Bronchial epithelial cell (primary cell): ENCODE measurements at regions not wholly inside any gene's neighbourhood (a gene's known extent, or its start where the extent isn't known, plus 50 kb on each side); places are given as distances from the start of the nearest gene placed in this dataset.

Source experiments
- DNase-seq: peaks from one replicate; pipeline ENCODE4 v3.0.0-alpha.2; 2010; ENCODE audit warnings: low read depth
- FAIRE-seq: peaks from 2 replicates; lab custom pipeline; 2011; peaks lifted over from hg19 to GRCh38; lab: Jason Lieb, UNC
- H3K27me3 ChIP-seq: 2 replicates; pipeline ENCODE4 v1.5.1; 2011; ENCODE audit warnings: low read length; ENCODE audit not compliant: control insufficient read depth, insufficient read depth
- H3K36me3 ChIP-seq: 2 replicates; pipeline ENCODE4 v1.5.1; 2011; ENCODE audit warnings: low read length; ENCODE audit not compliant: control insufficient read depth, insufficient read depth
- H3K4me3 ChIP-seq: 2 replicates; pipeline ENCODE4 v1.5.1; 2011; ENCODE audit warnings: mild to moderate bottlenecking, low read depth, low read length, control low read depth
- TF ChIP-seq, protein P1 (sequence below): IDR thresholded peaks from 2 replicates; pipeline ENCODE4 v1.5.1; 2011; ENCODE audit warnings: mild to moderate bottlenecking, moderate library complexity, low read length, control low read depth, inconsistent platforms; ENCODE audit not compliant: insufficient read depth, severe bottlenecking

DNA sequence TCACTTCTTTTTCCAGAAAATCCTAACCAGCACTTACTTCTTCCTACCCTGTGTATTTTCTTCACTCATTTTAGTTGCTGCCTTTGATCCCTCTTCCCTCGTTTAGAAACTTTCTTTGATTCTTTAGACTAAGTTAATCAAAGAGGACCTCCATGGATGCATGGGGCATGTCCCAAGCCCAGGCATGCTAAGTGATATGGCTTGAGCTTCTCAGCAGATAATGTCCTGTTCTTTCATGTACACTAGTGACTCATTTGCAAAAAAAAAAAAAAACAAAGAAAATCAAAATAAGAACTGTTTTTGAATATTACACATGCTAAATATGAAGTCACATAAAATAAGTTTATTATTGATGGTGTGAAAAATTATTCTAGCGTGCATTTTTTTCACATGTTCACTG lies 800.9 kb downstream of the SATB2 start:
- Histone ChIP-seq H3K36me3 (no peaks in the 10 kb centered on the region), H3K27me3 (no peaks in the 10 kb centered on the region), H3K4me3 (no peak overlapping the region)
- TF ChIP-seq, protein P1, sequence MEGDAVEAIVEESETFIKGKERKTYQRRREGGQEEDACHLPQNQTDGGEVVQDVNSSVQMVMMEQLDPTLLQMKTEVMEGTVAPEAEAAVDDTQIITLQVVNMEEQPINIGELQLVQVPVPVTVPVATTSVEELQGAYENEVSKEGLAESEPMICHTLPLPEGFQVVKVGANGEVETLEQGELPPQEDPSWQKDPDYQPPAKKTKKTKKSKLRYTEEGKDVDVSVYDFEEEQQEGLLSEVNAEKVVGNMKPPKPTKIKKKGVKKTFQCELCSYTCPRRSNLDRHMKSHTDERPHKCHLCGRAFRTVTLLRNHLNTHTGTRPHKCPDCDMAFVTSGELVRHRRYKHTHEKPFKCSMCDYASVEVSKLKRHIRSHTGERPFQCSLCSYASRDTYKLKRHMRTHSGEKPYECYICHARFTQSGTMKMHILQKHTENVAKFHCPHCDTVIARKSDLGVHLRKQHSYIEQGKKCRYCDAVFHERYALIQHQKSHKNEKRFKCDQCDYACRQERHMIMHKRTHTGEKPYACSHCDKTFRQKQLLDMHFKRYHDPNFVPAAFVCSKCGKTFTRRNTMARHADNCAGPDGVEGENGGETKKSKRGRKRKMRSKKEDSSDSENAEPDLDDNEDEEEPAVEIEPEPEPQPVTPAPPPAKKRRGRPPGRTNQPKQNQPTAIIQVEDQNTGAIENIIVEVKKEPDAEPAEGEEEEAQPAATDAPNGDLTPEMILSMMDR, result no peak
- DNase-seq (peak; percentile 21), FAIRE-seq (no peak)

DNA sequence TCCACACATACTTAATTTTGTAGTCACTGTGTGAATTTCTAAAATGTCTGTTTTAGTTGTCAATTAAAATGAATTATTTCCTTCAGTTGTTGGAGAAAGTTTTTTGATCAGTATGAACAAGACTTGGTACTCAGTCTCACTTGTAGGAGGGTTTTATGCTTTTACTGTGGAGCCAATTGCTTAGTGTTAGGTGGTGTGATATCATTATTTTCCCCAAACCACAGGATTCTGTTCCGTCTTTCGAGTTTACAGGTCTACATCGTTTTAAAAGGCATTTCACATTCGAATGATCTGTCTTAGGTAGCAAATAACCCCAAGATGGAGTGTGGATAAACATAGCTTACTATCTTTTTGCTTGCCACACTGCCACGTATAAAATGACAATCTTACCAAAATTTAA lies 803.1 kb downstream of the SATB2 start:
- TF ChIP-seq, protein P1, result no peak
- FAIRE-seq (no peak), DNase-seq (no peak)
- Histone ChIP-seq H3K27me3 (no peaks in the 10 kb centered on the region), H3K4me3 (no peak overlapping the region), H3K36me3 (no peaks in the 10 kb centered on the region)

DNA sequence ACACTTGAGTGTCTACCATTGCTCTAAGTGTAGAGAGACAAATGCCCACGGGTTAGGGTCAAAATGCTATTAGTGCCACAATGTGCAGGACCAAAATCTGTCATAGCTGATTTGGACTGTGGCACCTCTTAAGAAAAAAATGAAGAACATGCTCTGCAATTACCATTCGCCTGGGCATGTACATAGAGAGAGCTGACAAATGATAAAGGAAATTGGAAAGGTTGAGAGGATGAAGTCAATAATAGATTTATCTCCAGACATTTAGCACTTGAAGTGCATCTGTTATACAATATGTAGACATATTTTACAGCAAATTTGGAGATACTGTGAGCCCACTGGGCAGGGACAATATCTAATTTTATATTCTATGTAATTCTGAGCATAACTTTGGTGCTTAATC lies 804.4 kb downstream of the SATB2 start:
- H3K36me3 ChIP-seq, result no peaks in the 10 kb centered on the region
- DNase-seq (no peak), FAIRE-seq (no peak)
- no peak overlapping the region for H3K4me3 ChIP-seq
- TF ChIP-seq, protein P1, result no peak
- no peaks in the 10 kb centered on the region for H3K27me3 ChIP-seq

DNA sequence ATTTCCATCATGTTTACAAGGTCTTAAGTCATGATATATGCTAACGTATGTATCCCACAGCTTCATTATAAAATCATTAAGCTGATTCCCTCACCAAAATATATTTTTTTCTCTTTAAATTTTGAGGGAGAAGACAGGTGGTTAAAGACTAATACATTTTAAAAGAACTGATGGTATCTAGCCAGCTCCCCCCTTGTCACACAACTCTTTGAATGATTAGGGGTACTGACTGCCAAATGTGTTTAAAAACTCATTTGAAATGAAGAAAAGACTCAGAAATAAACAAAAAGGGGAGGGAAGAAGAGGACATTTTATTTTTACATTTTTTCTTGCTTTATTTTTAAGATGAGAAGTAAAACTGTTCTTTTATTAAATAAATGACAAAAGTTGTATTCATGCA lies 805.3 kb downstream of the SATB2 start:
- Histone ChIP-seq H3K4me3 (no peak overlapping the region), H3K27me3 (no peaks in the 10 kb centered on the region), H3K36me3 (no peaks in the 10 kb centered on the region)
- DNase-seq (no peak), FAIRE-seq (no peak)
- TF ChIP-seq, protein P1, result no peak

DNA sequence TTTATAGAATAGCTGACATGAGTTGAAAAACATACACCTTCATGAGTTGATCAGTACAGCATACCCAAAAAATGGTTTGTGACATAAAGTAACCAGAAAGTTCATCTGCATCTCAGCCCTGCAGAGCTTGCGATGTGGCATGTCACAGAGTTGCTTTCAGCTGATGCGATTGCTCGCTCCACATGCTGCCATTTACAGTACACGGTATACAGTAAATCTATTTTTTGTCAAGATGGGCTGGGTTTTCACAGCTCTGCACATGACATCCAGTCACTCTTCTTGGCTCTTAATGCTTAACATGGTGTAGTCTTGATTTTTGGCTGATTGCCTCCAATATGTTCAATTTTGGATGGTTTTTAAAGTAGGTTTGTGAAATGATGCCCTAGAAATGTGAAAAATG lies 811.9 kb downstream of the SATB2 start:
- TF ChIP-seq, protein P1, result no peak
- H3K27me3 ChIP-seq, result no peaks in the 10 kb centered on the region
- FAIRE-seq, result no peak
- no peaks in the 10 kb centered on the region for H3K36me3 ChIP-seq
- DNase-seq, result no peak
- no peak overlapping the region for H3K4me3 ChIP-seq

- FAIRE-seq, result no peak
- no peaks in the 10 kb centered on the region for H3K36me3 ChIP-seq
- TF ChIP-seq, protein P1, result no peak
- DNase-seq, result no peak
- H3K4me3 ChIP-seq, result no peak overlapping the region
- H3K27me3 ChIP-seq, result no peaks in the 10 kb centered on the region
Observed at GRCh38 chr2:198641161-198641560, 816.6 kb downstream of the SATB2 start.
